ENCODE measurements at regions not wholly inside any gene's neighbourhood (a gene's known extent, or its start where the extent isn't known, plus 50 kb on each side); places are given as distances from the start of the nearest gene placed in this dataset.

- TF ChIP-seq CTCF (IDR thresholded peaks at IDR 0.05 in 4 of 5, conservative IDR thresholded peaks at IDR 0.05 in 1 of 5) (no peak), POLR2A (IDR thresholded peaks at IDR 0.05) (no peak)
Measured at GRCh38 chr6:101226677-101227135, 166.8 kb upstream of the GRIK2 start.

Data from gastrocnemius medialis (tissue), 4 donors.